GM18909 (cell line): ENCODE measurements at regions not wholly inside any gene's neighbourhood (a gene's known extent, or its start where the extent isn't known, plus 50 kb on each side); places are given as distances from the start of the nearest gene placed in this dataset.

Experiments
- ATAC-seq: cut with Tn5 transposase; IDR thresholded peaks from one replicate; pipeline ENCODE4 v1.9.1; 2021; ENCODE audit warnings: mild to moderate bottlenecking; ENCODE audit not compliant: unreplicated experiment, poor library complexity

DNA sequence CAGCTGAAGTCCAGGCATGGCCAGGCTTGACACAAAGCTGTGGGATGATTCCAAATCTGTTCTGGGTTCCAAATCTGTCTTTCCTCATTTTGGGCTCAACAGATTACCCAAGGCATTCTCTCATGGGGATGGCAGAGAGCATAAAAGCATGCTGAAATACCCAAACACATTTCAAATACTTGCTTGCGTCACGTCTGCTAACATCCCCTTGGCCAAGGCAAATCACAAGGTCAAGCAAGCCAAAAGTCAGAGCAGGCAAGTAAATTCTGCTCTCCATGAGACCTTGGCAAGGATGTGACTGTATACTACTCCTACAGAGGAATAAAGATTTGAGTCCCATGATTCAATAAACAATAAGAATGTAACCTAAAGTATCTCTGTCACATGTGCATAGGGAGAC, 306.7 kb downstream of the EPB41L4A start:
- ATAC-seq = no peak

GRCh38 chr5:112109331-112110007, 309.6 kb downstream of the EPB41L4A start:
- ATAC-seq = no peak

GRCh38 chr5:112106878-112107277, 312.2 kb downstream of the EPB41L4A start:
- ATAC-seq = no peak

DNA sequence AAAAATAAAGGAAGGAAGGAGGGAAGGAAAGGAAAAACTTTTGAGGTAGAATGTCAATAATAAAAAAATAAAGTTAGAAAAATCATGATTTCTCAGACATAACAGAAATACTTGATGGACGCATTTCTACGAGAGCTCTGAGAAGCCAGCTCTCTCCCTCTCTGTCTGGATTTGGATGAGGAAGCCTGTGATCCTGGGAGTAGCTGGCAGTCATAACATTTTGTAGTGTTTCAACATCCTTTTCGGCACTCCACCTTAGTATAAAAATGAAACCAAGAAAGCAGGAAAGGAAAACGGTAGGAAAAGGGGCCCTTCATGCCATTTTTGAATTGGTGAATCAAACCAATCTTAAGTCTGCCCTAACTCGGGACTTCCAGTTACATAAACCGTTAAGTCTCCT, 321.3 kb downstream of the EPB41L4A start:
- no peak for ATAC-seq

DNA sequence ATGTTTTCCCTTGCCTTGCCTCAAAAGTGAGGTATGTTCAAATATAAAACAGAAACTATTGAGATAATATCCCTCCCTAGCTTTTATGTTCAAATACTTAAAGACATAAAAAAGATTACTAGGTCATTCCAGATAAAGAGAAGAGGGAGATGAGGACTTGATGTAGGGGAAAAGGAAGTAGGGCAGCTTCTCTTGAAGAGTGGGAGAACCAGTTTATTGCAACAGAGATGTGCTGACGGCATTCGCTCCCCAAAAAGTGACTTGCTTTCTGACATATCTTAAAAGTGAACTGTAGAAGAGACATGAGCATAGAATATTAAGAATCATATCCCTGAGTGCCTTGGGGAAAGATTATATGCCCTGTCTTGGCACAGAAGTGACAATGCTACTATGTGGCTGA, 330.2 kb upstream of the NREP start:
- no peak for ATAC-seq

GRCh38 chr5:112086740-112087139, 329.7 kb upstream of the NREP start:
- no peak for ATAC-seq

GRCh38 chr5:112084149-112084548, 327.2 kb upstream of the NREP start:
- ATAC-seq = no peak

DNA sequence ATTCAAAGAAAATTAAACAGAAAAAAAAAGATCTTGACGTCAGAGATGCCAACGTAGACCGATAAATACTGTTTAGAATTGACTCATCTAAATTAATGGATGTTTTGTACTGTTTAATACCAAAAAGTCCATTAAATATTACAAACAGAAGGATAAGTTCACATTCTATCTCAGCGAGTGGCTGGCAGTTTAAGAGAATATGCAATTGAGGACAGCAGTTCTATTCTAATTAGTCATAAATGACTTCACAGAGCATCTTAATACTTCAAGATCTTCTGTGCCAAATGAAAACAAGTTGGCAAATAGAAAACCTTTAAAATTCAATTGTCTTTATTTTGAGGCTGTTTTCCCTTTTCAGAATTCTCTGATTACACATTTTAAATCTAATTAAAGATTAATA, 326.6 kb upstream of the NREP start:
- no peak for ATAC-seq

- ATAC-seq = peak; percentile 52
Measured at GRCh38 chr5:112077180-112077579, 320.2 kb upstream of the NREP start.

DNA sequence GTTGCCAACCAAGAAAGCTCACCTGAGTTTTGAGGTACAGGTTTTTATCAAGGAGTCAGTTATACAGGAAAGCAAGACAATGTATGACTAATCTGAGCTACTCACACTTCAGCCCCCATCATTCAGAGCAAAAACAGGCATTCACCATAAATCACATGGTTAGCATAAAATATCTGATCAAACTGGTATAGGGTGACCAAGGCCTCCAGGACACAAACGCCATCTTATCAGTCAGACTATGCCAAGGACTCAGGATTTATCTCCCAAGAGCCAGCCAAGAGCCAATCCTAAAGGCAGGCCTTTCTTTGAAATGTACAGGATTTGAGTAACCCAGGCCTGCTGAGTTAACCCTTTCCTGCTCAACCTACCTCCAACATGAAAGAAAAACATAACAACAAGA, 313.0 kb upstream of the NREP start:
- ATAC-seq = no peak

GRCh38 chr5:112069329-112069728, 312.3 kb upstream of the NREP start:
- ATAC-seq = no peak

DNA sequence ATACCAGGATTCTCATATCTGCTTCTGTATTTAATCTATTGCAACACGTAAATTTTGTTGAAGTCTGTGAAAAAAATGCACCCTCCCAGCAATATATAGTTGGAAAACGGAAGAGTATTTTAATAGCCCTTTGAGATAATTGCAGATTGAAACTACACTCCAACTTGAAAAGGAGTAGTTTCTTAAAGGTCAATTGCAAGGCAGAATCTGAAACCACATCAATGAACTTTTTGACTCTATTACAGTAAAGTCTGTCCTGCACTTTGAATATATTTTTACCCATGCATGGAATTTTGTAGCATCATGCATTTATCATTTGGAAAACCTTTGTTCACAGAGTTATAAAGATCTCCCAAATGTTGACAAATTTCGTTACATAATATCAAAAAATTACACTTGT, 311.6 kb upstream of the NREP start:
- ATAC-seq = no peak

DNA sequence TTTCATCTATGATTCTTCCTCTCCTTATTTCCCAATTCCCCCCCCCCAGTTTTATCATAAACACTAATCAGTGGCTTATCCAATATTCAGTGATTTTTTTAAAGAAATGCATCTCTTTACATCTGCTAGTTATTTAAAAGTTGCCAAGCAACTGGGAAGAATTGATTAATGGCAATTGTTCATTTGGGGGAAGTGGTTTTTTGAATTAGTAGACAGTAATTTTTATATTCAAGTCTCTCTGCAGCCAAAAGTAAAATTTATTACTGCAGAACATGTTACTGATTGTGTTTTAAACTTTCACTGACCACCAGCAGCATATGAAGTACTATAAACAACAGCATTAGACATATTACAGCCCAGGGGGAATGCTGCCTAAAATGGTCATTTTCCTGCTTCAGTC, 308.8 kb upstream of the NREP start:
- ATAC-seq = no peak

DNA sequence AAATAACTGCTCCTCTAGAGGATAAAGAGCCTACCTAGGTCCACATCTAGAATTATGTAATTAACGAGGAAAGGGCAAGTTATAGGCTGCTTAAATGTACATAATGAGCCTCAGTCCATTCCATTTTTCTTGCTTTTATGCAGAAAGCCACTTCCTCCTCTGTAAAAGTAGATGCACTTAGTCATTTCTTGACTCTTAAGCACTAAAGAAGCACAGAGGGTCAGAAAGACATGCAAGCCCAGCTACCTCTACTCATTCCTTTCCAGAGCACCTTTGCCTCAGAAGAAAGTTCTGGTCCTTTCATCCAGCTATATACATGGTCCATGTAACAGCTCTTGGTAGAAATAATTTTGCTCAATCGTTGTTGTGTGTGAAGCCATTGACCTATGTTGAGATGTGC, 308.0 kb upstream of the NREP start:
- ATAC-seq = no peak

DNA sequence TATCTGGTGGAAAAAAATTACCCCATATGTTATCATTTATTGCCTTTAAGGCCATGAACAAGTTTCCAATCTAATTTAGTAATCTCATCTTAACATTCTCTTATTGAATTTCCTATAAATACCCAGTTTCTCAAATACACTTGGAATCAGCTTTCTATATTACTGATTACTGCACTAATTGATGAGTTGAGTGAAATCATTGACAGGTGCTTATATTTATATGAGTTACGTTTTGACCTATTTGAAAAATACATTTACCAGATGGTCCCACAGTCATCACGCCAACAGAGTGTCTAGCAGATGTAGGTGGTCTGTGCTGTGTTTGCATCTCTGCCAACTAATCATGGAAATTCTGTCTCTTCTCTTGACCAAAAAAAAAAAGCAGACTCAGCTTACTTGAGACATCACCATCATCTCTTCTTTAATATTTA, 307.3 kb upstream of the NREP start:
- no peak for ATAC-seq

DNA sequence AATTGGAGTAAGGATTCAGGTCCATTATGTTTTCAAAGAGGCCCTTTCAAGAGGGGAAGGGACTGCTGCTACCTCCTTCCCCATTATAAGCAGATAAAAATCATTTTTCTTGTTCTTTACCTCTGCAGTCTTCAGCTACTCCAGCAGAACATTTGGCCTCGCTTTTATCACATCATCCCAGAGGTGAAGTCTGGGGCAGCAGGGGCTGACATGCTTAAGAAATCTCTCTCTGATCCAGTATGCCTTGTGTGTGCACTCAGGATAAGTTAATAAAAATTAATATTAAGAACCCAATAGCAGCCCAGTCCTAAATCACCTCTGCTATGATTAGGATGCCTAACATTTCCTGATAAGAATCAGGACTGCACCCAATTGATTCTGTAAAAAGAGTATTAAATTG, 306.9 kb upstream of the NREP start:
- no peak for ATAC-seq

DNA sequence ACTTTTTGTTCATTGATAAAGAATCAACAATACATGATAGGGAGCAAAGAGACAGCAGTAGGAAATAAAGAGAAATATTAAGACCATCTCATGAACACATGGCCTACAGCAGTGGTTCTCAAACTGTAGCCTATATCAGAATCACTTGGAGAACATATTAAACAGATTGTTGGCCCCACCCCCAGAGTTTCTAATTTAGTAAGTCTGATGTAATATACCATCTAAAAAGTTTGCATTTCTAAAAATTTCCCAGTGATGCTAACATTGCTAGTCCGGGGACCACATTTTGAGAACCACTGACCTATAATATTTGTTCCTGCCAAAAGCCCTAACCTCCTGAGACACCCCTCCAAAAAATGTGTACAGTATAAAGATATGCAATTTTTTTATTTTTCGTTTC, 306.2 kb upstream of the NREP start:
- no peak for ATAC-seq

- no peak for ATAC-seq
Measured at GRCh38 chr5:112062181-112062580, 305.2 kb upstream of the NREP start.

DNA sequence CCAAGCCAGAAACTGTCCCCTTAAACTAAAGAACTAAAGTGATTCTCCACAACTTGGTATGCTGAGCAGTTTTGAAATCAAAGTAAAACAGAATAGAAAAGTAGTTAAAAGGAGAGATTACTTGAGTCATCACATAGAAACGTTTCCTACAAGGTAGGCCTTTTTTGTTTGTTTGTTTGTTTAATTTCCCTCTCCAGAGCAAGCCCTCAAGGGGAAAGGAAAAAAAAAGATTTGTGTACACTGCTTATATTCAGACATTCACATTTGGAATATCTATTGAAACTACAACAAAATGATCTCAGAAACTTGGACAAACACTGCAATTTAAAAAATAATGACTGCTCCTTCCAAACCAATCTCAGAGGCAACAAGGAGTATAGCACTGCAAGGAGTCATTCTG, 304.7 kb upstream of the NREP start:
- ATAC-seq = no peak

DNA sequence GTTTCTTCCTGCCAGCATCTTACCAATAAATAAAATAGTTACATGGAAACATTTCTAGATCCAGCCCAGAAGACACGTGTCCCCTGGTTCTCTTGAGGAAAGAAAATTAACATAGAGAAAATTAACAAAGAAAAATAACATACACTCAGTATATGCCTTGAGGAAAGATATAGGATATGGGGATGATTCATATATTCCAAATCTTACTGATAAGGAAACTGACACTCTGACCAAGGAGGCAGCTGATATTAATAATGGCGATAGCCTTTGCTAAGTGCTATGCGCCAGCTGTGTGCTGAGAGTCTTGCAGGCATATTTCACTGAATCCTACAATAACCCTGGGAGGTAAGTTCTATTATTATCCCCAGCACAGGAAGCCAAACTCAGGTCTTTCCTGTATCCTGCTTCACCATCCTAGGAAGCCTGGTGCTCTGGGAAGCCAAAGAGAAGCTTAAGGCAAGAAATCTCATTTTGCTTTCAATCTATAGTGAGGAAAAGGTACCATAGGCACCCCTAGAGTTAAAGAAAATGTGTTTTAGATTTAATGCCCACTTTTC, 302.7 kb upstream of the NREP start:
- no peak for ATAC-seq

GRCh38 chr5:112049738-112050137, 292.7 kb upstream of the NREP start:
- no peak for ATAC-seq

GRCh38 chr5:112036206-112036605, 279.2 kb upstream of the NREP start:
- ATAC-seq = no peak
